Posterior cingulate gyrus (tissue), 11 donors: ENCODE measurements at regions not wholly inside any gene's neighbourhood (a gene's known extent, or its start where the extent isn't known, plus 50 kb on each side); places are given as distances from the start of the nearest gene placed in this dataset.

Source experiments
- DNase-seq, 10 donors: peaks; one replicate each; pipeline versions ENCODE4 v3.0.0 to v3.0.0-alpha.2; 2020 to 2021; ENCODE audit warnings: mixed read lengths in 3 of 10
- intact Hi-C: fragments of 100-400 bp; cut with DNase I; formaldehyde crosslinking; loops from one replicate; pipeline ENCODE4 v1.15.1; 2023

DNA sequence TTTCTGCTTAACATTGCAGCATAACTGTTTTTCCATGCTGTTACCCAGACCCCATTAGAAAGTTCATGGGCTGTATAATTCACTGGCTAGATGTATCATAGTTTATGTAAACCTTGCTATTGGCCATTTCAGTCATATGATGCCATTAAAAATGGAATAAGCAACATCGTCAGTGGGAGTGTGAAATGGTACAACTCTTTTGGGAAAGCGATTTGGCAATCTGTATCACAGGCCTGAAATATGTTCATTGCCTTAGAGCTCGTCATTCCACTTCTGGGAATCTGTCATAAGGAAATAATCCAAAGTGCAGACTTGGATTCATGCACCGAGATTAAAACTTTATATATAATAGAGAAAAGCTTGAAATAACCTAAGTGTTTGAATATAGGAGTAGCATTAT lies 77.9 kb upstream of the KLF4 start:
- DNase-seq = no peak
- intact Hi-C loops = no loop called here

GRCh38 chr9:107566611-107567061 lies 77.1 kb upstream of the KLF4 start:
- no peak for DNase-seq
- intact Hi-C loops = no loop called here

GRCh38 chr9:107562798-107563197 lies 73.2 kb upstream of the KLF4 start:
- intact Hi-C loops = no loop called here
- no peak for DNase-seq

GRCh38 chr9:107559494-107560086 lies 70.0 kb upstream of the KLF4 start:
- intact Hi-C loops = no loop called here

GRCh38 chr9:107557236-107557990 lies 67.8 kb upstream of the KLF4 start:
- intact Hi-C loops = no loop called here
- peak in 1 of 10 donors; percentile 33 for DNase-seq

More at GRCh38 chr9:107559494-107560086, 70.0 kb upstream of the KLF4 start:
- peak in 1 of 10 donors; percentile 31 for DNase-seq

GRCh38 chr9:107554636-107555035 lies 65.1 kb upstream of the KLF4 start:
- intact Hi-C loops = no loop called here
- peak in 1 of 10 donors; percentile 25 for DNase-seq

DNA sequence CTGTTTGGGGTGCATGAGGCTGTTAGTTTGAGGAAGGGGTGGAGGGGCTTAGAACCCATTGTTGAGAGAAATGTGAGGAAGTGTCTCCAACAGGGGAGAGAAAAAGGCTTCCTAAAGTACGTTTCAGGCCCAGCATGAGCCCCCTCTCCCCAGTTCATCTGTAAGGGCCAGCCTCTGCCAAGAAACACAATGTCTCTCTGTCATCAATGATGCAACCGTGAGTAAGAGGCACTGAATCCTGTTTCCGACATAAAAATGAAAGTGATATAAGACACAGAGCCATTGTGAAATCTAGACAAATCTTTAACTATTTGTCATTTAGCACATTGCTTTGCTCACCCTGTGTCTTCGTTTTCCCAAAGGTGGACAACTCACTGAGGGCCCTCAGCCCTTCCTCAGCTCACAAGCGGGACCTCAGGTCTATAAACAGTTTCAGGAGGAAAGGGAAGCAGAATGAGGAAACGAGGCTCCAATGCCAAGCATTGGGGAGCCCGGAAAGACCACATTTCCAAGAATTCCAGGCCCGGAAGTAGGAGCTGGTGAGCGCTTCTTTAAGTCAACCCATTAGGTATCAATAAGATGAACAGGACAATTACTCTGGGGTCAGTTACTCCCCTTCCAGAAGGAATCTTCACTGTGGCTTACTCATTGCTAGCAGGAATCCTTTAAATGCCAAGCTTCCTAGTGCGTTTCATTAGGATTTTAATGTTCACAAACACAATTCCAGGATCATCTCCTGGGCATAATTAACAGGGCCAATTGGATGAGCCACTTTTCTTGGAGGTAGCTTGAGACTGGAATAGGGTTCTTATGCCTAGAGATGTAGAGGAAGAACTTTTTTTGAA lies 59.0 kb upstream of the KLF4 start:
- intact Hi-C loops = no loop called here
- peak in 2 of 10 donors; percentile 21 to 63 for DNase-seq

GRCh38 chr9:107547772-107548297 lies 58.3 kb upstream of the KLF4 start:
- intact Hi-C loops = no loop called here
- DNase-seq = peak in 2 of 10 donors; percentile 9 to 29

DNA sequence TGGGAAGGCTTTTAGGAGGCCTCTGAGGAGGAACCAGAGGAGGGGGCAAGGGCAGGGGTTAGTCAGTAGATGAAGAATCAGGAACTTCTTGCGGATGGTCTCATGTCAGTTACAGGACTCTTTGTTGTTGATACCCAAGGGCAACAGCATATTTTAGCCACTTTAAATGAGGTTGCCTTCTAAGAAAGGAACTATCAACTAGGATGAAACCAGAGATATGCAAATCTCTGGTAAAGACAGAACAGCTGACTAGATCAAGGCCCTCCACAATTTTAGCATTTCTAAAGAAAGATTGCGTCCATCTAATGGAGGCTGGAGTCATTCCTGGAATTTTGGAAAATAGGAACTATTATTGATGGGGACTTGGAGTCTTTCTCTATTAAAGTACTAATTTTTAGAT lies 57.7 kb upstream of the KLF4 start:
- intact Hi-C loops = no loop called here
- DNase-seq = no peak

GRCh38 chr9:107546859-107547258 lies 57.3 kb upstream of the KLF4 start:
- intact Hi-C loops = no loop called here
- no peak for DNase-seq

DNA sequence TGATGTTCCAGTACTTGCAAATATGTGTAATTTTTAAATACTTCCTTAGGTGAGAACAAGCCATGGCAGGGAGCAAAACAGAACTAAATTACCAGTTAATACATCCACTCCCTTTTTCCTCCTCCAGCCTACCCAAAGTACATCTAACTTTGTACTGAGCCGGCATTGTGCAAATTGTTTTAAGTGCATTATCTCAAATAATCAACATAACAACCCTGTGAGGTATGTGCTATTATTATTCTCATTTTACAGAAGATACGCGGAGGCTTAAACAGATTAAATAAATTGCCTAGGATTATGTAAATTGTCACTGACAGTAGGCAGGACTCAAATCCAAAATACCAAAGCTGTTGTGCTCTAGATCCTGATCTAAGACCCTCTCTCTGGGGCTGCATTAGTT lies 55.5 kb upstream of the KLF4 start:
- intact Hi-C loops = no loop called here
- DNase-seq = no peak

DNA sequence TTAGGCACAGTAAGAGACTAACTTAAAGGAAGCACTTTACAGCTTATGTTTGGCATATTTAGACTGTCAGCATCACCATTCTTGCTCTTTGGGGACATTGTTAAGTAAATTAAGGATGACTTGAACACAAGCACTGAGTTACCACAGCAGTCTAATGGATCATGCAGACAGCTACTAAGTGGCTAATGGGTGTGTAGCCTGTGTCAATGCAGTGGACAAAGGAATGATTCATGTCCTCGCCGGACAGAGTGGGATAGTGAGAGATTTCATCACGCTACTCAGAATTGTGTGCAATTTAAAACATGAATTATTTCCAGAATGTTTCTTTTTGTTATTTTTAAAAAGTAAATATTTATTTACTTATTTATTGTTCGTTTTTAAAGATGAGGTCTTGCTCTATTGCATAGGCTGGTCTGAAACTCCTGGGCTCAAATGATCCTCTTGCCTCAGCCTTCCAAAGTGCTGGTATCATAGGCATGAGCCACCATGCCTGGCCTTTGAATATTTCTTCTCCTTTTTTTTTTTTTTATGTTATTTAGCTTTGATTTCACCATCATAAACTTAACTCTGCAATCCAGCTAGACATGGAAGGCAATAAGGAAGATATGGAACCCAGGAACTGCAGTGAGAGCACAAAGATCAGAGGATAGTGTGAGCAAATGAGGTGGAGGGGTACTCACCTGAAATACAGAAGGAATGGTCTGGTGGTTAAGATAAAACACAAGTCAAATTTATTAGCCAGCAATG lies 53.0 kb upstream of the KLF4 start:
- intact Hi-C loops = no loop called here
- DNase-seq = peak in 1 of 10 donors; percentile 9

- intact Hi-C loops = no loop called here
- peak in 1 of 10 donors; percentile 20 for DNase-seq
Observed at GRCh38 chr9:107541523-107541922, 52.0 kb upstream of the KLF4 start.

DNA sequence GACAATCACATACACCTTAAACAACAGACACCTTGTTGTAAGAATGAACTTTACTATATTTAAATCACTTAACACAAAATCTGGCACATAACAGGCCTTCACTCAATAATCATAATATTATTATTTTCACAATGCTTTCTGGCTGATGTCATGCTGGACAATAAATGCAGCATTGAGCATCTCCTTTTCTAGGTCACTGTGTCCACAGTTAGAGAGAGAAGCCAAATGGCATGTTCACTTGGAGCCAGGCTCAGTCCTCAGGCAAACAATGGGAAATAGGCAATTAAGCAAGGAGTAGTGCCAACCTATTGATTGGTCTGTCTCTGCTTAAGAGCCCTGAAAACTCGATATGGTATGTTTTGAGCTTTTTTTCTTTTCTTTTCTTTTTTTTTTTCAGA lies 50.6 kb upstream of the KLF4 start:
- no peak for DNase-seq
- intact Hi-C loops = no loop called here

- DNase-seq = peak in 1 of 10 donors; percentile 58
- intact Hi-C loops = no loop called here
Observed at GRCh38 chr9:107539427-107540163, 50.0 kb upstream of the KLF4 start.
